ENCODE measurements at regions not wholly inside any gene's neighbourhood (a gene's known extent, or its start where the extent isn't known, plus 50 kb on each side); places are given as distances from the start of the nearest gene placed in this dataset.

GRCh38 chr5:72628771-72629371, 121.7 kb upstream of the ZNF366 start:
- no peaks in the 10 kb centered on the region for H3K36me3 ChIP-seq (ENCODE audit: control insufficient read depth, insufficient read depth, low read length)
- H3K4me3 ChIP-seq (ENCODE audit: low read length) = no peak overlapping the region

GRCh38 chr5:72625332-72625731, 118.1 kb upstream of the ZNF366 start:
- H3K4me1 ChIP-seq (ENCODE audit: control insufficient read depth, insufficient read depth, low read length) = no peaks in the 10 kb centered on the region
- no peaks in the 10 kb centered on the region for H3K27me3 ChIP-seq (ENCODE audit: control insufficient read depth, insufficient read depth, low read length)
- H3K4me3 ChIP-seq (ENCODE audit: low read length) = no peak overlapping the region

More at GRCh38 chr5:72628771-72629371, 121.7 kb upstream of the ZNF366 start:
- no peaks in the 10 kb centered on the region for H3K9me3 ChIP-seq (ENCODE audit: control insufficient read depth, low read length)
- no peak overlapping the region for H3K9ac ChIP-seq (ENCODE audit: low read length)
- no peaks in the 10 kb centered on the region for H3K27me3 ChIP-seq (ENCODE audit: control insufficient read depth, insufficient read depth, low read length)
- H3K4me1 ChIP-seq (ENCODE audit: control insufficient read depth, insufficient read depth, low read length) = no peaks in the 10 kb centered on the region

GRCh38 chr5:72624641-72625236, 117.5 kb upstream of the ZNF366 start:
- Histone ChIP-seq H3K9ac (ENCODE audit: low read length) (no peak overlapping the region), H3K4me3 (ENCODE audit: low read length) (no peak overlapping the region), H3K9me3 (ENCODE audit: control insufficient read depth, low read length) (no peaks in the 10 kb centered on the region), H3K4me1 (ENCODE audit: control insufficient read depth, insufficient read depth, low read length) (no peaks in the 10 kb centered on the region), H3K36me3 (ENCODE audit: control insufficient read depth, insufficient read depth, low read length) (no peaks in the 10 kb centered on the region), H3K27me3 (ENCODE audit: control insufficient read depth, insufficient read depth, low read length) (no peaks in the 10 kb centered on the region)

More at GRCh38 chr5:72625332-72625731, 118.1 kb upstream of the ZNF366 start:
- Histone ChIP-seq H3K9ac (ENCODE audit: low read length) (no peak overlapping the region), H3K36me3 (ENCODE audit: control insufficient read depth, insufficient read depth, low read length) (no peaks in the 10 kb centered on the region), H3K9me3 (ENCODE audit: control insufficient read depth, low read length) (no peaks in the 10 kb centered on the region)

GRCh38 chr5:72623936-72624335, 116.7 kb upstream of the ZNF366 start:
- H3K4me1 ChIP-seq (ENCODE audit: control insufficient read depth, insufficient read depth, low read length) = no peaks in the 10 kb centered on the region
- H3K4me3 ChIP-seq (ENCODE audit: low read length) = no peak overlapping the region
- H3K36me3 ChIP-seq (ENCODE audit: control insufficient read depth, insufficient read depth, low read length) = no peaks in the 10 kb centered on the region
- H3K27me3 ChIP-seq (ENCODE audit: control insufficient read depth, insufficient read depth, low read length) = no peaks in the 10 kb centered on the region
- no peak overlapping the region for H3K9ac ChIP-seq (ENCODE audit: low read length)
- H3K9me3 ChIP-seq (ENCODE audit: control insufficient read depth, low read length) = no peaks in the 10 kb centered on the region

- Histone ChIP-seq H3K4me3 (ENCODE audit: low read length) (no peak overlapping the region), H3K9me3 (ENCODE audit: control insufficient read depth, low read length) (no peaks in the 10 kb centered on the region), H3K27me3 (ENCODE audit: control insufficient read depth, insufficient read depth, low read length) (no peaks in the 10 kb centered on the region), H3K36me3 (ENCODE audit: control insufficient read depth, insufficient read depth, low read length) (no peaks in the 10 kb centered on the region), H3K9ac (ENCODE audit: low read length) (no peak overlapping the region), H3K4me1 (ENCODE audit: control insufficient read depth, insufficient read depth, low read length) (no peaks in the 10 kb centered on the region)
These were observed 116.1 kb upstream of the ZNF366 start for GRCh38 chr5:72623323-72623722.

DNA sequence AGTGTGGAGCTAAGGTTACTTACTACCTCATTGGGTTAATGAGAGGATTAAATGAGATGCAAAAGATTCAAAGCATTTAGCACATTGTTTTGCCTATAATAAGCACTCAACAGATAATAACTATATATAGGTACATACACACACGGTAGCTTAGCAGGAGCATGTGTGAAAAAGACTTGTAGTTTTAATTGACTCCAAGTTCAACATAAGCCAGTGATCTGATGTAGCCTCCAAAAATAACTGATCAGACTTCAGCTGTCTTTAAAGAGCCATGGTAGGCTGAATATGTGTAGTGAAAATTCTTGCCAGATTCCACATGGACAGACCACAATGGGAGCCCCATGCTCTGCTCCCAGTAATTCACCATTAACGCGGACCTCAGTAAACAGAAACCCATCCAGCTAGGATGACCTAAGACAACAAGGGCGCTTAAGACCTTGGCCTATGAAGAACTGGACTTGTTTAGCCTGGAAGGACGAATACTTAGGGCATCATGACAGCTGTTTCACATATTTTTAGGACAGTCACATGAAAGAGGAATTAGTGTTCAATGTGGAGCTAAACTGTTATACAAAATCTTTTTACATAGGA, 115.1 kb upstream of the ZNF366 start:
- Histone ChIP-seq H3K4me3 (ENCODE audit: low read length) (no peak overlapping the region), H3K9ac (ENCODE audit: low read length) (no peak overlapping the region), H3K4me1 (ENCODE audit: control insufficient read depth, insufficient read depth, low read length) (no peaks in the 10 kb centered on the region), H3K27me3 (ENCODE audit: control insufficient read depth, insufficient read depth, low read length) (no peaks in the 10 kb centered on the region), H3K36me3 (ENCODE audit: control insufficient read depth, insufficient read depth, low read length) (no peaks in the 10 kb centered on the region), H3K9me3 (ENCODE audit: control insufficient read depth, low read length) (no peaks in the 10 kb centered on the region)

- no peaks in the 10 kb centered on the region for H3K9me3 ChIP-seq (ENCODE audit: control insufficient read depth, low read length)
- no peaks in the 10 kb centered on the region for H3K4me1 ChIP-seq (ENCODE audit: control insufficient read depth, insufficient read depth, low read length)
- H3K4me3 ChIP-seq (ENCODE audit: low read length) = no peak overlapping the region
- no peak overlapping the region for H3K9ac ChIP-seq (ENCODE audit: low read length)
- no peaks in the 10 kb centered on the region for H3K36me3 ChIP-seq (ENCODE audit: control insufficient read depth, insufficient read depth, low read length)
- H3K27me3 ChIP-seq (ENCODE audit: control insufficient read depth, insufficient read depth, low read length) = no peaks in the 10 kb centered on the region
These were observed 114.4 kb upstream of the ZNF366 start for GRCh38 chr5:72621576-72621975.

DNA sequence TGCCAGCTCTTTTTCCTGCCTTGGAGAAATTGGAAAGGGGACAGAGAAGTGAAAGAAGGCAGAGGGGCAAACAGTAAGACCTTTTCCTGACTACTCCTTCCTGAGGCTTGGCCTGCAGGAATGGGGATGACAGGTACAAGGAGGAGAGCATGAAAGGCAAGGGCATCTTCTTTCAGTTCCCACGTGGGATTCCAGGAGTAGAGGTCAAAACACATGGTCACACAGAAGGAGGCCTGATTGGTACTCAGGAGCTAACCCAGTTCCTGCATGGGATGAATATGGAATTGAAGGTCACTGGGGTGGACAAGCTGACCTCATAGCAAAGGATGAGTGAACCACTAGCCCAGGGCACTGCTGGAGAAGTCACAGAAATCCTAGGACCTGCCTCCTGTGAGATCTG, 112.5 kb upstream of the ZNF366 start:
- H3K4me3 ChIP-seq (ENCODE audit: low read length) = no peak overlapping the region
- no peaks in the 10 kb centered on the region for H3K9me3 ChIP-seq (ENCODE audit: control insufficient read depth, low read length)
- no peaks in the 10 kb centered on the region for H3K27me3 ChIP-seq (ENCODE audit: control insufficient read depth, insufficient read depth, low read length)
- no peaks in the 10 kb centered on the region for H3K4me1 ChIP-seq (ENCODE audit: control insufficient read depth, insufficient read depth, low read length)
- H3K36me3 ChIP-seq (ENCODE audit: control insufficient read depth, insufficient read depth, low read length) = no peaks in the 10 kb centered on the region
- H3K9ac ChIP-seq (ENCODE audit: low read length) = no peak overlapping the region

DNA sequence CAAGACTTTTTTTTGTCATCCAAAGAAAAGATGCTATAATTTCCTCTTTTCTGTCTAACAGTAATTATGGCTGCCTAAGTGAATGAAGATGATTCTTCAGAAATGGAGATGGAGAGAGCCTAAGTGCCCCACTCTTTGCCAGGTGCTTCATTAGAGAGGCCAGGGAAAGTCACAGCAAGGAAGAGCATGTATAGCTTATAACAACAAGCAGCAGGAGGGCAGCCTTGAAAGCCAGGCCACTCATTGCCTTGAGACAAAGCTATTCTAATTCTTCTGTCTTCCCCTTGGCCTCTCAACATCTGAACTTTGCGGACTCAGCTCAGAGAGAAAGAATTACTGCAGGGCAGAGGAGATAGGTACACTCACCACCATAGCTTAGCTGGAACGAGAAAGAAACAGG, 112.0 kb upstream of the ZNF366 start:
- no peak overlapping the region for H3K9ac ChIP-seq (ENCODE audit: low read length)
- H3K4me1 ChIP-seq (ENCODE audit: control insufficient read depth, insufficient read depth, low read length) = no peaks in the 10 kb centered on the region

GRCh38 chr5:72618708-72619107, 111.5 kb upstream of the ZNF366 start:
- H3K4me3 ChIP-seq (ENCODE audit: low read length) = no peak overlapping the region
- H3K27me3 ChIP-seq (ENCODE audit: control insufficient read depth, insufficient read depth, low read length) = no peaks in the 10 kb centered on the region
- H3K4me1 ChIP-seq (ENCODE audit: control insufficient read depth, insufficient read depth, low read length) = no peaks in the 10 kb centered on the region
- no peak overlapping the region for H3K9ac ChIP-seq (ENCODE audit: low read length)
- H3K36me3 ChIP-seq (ENCODE audit: control insufficient read depth, insufficient read depth, low read length) = no peaks in the 10 kb centered on the region
- no peaks in the 10 kb centered on the region for H3K9me3 ChIP-seq (ENCODE audit: control insufficient read depth, low read length)

More for the DNA sequence above, 112.0 kb upstream of the ZNF366 start:
- H3K9me3 ChIP-seq (ENCODE audit: control insufficient read depth, low read length) = no peaks in the 10 kb centered on the region
- no peaks in the 10 kb centered on the region for H3K27me3 ChIP-seq (ENCODE audit: control insufficient read depth, insufficient read depth, low read length)
- H3K4me3 ChIP-seq (ENCODE audit: low read length) = no peak overlapping the region
- H3K36me3 ChIP-seq (ENCODE audit: control insufficient read depth, insufficient read depth, low read length) = no peaks in the 10 kb centered on the region

DNA sequence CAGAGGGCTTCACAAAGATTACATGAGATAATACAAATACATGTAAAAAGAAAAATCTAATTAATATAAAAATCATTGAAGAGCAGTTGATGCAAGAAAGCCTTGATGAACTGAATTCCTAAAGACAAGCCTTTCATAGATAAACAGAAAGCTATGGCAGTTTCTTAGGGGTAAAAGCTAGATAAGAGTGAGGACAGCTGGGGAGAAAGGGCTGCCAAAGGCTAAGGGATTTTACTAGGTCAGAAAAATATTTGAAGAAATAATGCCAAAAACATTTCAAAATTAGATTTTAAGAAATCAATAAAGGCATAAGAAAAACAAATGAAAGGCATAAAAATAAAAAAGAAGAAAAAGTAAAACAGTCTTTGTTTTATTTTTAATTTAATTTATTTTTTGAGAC, 107.9 kb upstream of the ZNF366 start:
- no peaks in the 10 kb centered on the region for H3K36me3 ChIP-seq (ENCODE audit: control insufficient read depth, insufficient read depth, low read length)
- no peaks in the 10 kb centered on the region for H3K27me3 ChIP-seq (ENCODE audit: control insufficient read depth, insufficient read depth, low read length)
- H3K9ac ChIP-seq (ENCODE audit: low read length) = no peak overlapping the region
- no peaks in the 10 kb centered on the region for H3K9me3 ChIP-seq (ENCODE audit: control insufficient read depth, low read length)
- H3K4me1 ChIP-seq (ENCODE audit: control insufficient read depth, insufficient read depth, low read length) = peaks cover 8% of the 10 kb centered on the region
- H3K4me3 ChIP-seq (ENCODE audit: low read length) = no peak overlapping the region

- H3K9ac ChIP-seq (ENCODE audit: low read length) = no peak overlapping the region
- no peaks in the 10 kb centered on the region for H3K27me3 ChIP-seq (ENCODE audit: control insufficient read depth, insufficient read depth, low read length)
- H3K36me3 ChIP-seq (ENCODE audit: control insufficient read depth, insufficient read depth, low read length) = no peaks in the 10 kb centered on the region
- H3K9me3 ChIP-seq (ENCODE audit: control insufficient read depth, low read length) = no peaks in the 10 kb centered on the region
- H3K4me1 ChIP-seq (ENCODE audit: control insufficient read depth, insufficient read depth, low read length) = peaks cover 8% of the 10 kb centered on the region
- no peak overlapping the region for H3K4me3 ChIP-seq (ENCODE audit: low read length)
These were observed 106.3 kb upstream of the ZNF366 start for GRCh38 chr5:72613515-72613914.
